ENCODE measurements at regions not wholly inside any gene's neighbourhood (a gene's known extent, or its start where the extent isn't known, plus 50 kb on each side); places are given as distances from the start of the nearest gene placed in this dataset.
"Not testable (repeated sequence)": the region's sequence is repeated elsewhere in the genome, so short reads cannot be mapped to it uniquely, and the experiment has no call there.

- DNase-seq (ENCODE audit: low read depth), result not testable (repeated sequence)
These were observed 94.5 kb upstream of the RAI14 start for GRCh38 chr5:34561581-34561980.

DNA sequence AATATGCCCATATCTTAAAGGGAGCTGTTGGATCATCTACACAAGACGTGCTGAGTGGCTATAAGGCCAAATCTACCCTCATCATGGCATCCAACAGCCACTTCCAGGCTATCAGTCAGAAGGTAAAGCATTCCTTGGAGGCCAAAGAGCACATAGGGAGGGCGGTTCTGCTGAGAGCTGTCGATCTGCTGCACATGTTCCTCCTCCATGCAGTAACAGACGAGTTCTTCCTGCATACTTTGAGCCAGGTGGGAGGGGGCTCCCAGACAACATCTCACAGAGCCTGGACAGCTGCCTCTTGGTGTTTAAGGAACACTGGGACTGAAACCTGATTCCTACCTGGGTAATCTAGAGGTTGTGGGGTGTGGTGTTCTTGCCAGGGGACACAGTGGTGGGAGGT, 93.3 kb upstream of the RAI14 start:
- DNase-seq (ENCODE audit: low read depth), result no peak

DNA sequence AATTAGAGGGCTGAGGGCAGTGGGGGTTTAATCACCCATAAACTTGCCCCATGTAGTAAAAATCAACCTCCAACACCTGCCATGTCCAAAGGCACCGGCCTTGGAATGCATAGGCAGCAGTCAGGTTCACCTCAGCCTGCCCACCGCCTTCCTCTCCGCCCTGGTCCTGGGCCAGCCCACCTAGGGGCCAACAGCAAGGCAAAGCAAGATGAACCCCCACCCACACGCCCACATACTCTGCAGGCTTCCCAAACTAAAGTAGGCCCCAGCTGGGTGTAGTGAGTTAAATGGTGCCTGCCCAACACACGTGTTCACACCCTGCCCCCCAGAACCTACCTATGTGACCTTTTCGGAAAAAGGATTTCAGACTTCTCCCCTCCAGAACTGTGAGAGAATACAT, 92.9 kb upstream of the RAI14 start:
- DNase-seq (ENCODE audit: low read depth), result no peak

DNA sequence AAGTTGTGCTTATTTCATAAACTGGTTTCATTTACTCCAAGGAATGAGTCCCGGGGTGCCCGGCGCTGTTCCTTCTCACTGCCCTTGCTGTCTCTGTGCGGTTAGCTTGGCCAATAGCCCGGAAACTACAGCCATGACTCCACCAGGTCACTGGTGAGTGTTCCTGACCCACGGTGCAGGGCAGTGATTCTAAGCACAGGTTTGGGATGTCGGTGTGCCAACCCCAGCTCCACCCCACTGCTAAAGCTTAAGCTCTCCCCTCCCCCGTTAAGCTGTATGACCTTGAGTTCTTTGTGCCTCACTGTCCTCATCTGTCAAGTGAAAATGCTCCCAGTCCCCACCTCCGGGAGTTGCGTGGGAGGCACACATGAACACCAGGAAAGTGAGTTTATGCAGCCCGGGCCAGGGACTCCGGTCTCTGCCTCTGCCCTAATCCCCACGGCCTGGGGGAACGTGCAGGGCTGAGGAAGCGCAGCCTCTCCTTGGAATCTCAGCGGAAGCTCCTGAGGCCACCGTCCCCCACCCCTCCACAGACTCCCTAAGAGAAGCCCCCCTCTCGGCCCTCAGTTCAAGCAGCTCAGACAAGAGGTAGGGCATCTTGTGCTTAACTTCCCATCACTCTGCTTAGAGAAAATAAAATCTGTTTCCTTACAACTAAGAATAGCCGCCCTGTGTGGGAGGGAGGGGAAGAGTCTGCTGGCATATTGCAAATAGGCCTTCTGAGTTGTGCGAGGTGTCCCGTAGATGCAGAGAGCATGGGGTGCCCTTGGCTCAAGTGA, 92.0 kb upstream of the RAI14 start:
- no peak for DNase-seq (ENCODE audit: low read depth)

GRCh38 chr5:34564710-34565235, 91.4 kb upstream of the RAI14 start:
- no peak for DNase-seq (ENCODE audit: low read depth)

- DNase-seq (ENCODE audit: low read depth), result no peak
These were observed 86.0 kb upstream of the RAI14 start for GRCh38 chr5:34570143-34570542.

DNA sequence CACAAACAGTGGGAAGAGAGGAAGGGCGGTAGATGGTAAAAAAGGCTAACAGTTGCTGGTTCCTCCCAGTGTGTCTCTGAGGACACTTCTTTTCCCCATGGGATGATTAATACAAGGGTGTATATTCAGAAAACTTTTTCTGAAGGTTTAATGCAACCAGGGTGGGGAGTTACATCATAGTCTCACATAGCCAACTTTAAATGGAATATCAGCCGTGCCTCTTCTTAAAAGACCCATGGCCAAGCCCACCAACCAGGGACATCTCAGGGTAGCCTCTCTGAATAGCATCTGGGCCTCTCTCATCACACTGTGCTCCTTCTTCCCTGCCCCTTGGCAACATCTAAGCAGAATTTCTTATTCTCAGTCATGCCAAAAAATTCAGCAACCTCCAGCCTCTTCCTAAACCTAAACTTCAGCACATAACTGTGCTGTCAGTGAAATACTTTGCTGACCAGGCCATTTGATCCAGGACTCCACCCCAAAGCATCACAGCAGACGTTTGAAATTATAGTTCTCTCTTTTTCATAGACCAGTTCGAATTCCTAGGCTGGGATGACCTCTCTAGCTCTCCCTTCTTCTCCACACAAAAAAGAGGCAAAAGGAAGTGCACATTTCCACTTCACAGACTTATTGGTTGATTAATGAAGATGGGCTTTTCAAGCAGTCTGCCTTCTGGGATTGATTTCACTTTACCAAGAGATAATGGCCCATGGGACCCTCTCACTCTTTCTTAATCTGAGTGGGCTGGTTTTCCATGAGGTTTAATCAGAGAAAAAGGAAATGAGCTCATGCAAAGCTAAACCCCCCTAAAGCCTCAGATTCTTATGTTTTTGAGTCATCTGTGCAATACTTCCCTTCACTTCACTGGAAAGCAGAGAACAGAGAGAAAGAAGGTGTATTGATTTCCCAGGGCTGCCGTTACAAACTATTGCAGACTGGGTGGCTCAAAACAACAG, 85.1 kb upstream of the RAI14 start:
- peak; percentile 83 for DNase-seq (ENCODE audit: low read depth)

GRCh38 chr5:34571677-34572041, 84.5 kb upstream of the RAI14 start:
- no peak for DNase-seq (ENCODE audit: low read depth)

- no peak for DNase-seq (ENCODE audit: low read depth)
These were observed 81.1 kb upstream of the RAI14 start for GRCh38 chr5:34574936-34575467.

DNA sequence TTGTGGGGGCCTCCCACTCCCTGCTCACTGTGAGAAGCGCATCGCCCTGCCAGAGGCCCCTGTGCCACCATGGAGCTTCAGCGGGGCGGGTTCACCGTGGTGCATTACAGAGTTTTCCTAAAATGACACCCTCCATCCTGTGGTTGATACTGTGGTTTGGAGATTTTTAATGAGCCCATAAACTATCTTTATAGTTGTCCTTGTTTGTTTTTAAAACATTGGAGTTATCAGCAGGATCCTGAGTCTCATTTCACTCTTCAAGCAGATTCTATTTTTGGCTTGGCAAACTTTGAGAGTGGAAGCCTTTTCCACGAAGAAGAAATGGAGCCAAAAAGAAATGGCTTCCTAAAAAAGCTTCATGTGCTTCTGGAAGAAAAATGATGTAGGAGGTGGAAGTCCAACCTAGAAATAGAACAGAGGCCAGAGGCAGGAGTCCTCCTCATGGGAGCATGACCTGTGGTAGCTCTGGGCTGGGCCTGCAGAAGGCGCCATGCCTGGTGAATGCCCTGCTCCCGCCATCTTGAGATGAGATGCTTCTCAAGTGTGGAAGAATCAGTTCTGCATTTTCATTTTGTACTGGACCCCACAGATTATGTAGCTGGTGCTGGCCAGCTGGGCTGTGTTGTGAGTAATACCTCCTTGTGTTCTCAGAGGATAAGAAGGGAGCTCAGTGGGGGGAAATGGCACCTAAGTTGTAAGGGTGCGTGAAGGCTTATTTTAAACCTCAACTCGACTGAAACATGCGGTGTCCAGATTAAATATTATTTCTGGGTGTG, 79.0 kb upstream of the RAI14 start:
- no peak for DNase-seq (ENCODE audit: low read depth)

- no peak for DNase-seq (ENCODE audit: low read depth)
These were observed 77.2 kb upstream of the RAI14 start for GRCh38 chr5:34578962-34579361.

GRCh38 chr5:34580983-34581382, 75.1 kb upstream of the RAI14 start:
- DNase-seq (ENCODE audit: low read depth), result no peak

DNA sequence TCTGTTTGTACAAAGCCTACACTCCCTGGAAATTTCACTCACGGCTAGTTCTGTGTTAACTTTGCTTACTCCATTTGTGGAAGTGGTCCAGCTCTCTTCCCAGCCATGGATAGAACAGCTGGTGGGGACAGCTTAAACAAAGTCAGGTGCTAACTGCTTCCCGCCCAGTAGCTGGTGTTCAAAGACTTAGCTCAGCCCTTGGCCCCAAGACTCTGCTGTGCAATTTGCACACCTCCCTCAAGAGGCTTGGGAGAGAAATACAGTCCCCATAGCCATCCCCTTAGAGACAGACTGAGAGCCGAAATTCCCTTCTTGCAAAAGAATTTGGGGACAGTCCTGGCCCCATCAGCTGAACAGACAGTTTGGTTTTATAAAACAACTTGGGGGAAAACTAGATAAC, 73.8 kb upstream of the RAI14 start:
- no peak for DNase-seq (ENCODE audit: low read depth)

- DNase-seq (ENCODE audit: low read depth), result no peak
These were observed 73.0 kb upstream of the RAI14 start for GRCh38 chr5:34583167-34583566.

- DNase-seq (ENCODE audit: low read depth), result no peak
These were observed 72.0 kb upstream of the RAI14 start for GRCh38 chr5:34584165-34584564.

DNA sequence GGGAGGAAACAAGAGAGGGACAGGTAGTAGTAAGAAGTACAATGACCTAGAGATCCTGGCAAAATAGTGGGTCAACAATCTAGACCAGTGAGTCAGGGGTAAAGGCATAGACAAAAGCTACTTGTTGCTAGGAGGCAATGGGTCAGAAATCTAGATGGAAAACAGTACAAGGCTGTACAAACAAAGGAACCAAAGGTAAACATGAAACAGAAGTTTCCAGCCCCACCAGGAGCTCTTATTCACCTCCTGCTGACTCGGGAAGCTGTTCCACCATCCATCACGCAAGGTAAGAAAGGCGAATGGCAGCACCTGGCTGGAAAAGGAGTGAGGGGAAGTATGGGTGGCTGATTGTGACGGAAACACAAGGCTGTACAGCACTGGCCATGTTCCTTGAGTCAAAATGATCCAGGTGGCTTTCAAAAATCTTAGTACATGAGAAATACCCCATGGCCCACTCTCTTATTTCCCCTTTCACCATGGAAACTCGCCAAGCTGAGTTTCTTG, 70.5 kb upstream of the RAI14 start:
- no peak for DNase-seq (ENCODE audit: low read depth)

GRCh38 chr5:34586117-34586885, 69.8 kb upstream of the RAI14 start:
- no peak for DNase-seq (ENCODE audit: low read depth)

- DNase-seq (ENCODE audit: low read depth), result no peak
These were observed 68.5 kb upstream of the RAI14 start for GRCh38 chr5:34587355-34588241.

DNA sequence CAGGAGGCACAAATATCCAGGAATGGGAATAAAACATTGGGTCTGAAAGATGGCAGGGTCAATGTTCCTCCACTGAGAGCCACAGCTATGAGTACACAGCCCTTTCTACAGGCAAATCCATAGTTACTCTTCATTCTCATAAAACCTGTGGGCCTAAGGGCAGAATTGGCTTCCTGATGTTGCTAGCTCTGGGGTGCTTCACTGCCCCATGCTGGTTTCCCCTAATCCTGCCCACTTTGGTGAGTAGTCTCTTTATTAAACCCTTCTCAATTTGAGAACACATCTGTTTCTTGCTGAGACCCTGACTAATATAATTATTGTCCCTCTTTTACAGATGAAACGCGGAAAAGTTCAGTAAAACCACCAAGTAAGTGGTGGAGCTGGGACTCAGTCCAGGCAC, 66.3 kb upstream of the RAI14 start:
- DNase-seq (ENCODE audit: low read depth), result no peak

- DNase-seq (ENCODE audit: low read depth), result no peak
These were observed 64.4 kb upstream of the RAI14 start for GRCh38 chr5:34591723-34592122.
